SW 1271 (cell line): ENCODE measurements at regions not wholly inside any gene's neighbourhood (a gene's known extent, or its start where the extent isn't known, plus 50 kb on each side); places are given as distances from the start of the nearest gene placed in this dataset.

Experiments
- DNase-seq, 2 experiments: peaks; one replicate each; lab custom pipeline; 2025; lab: John Stamatoyannopoulos, UW

DNA sequence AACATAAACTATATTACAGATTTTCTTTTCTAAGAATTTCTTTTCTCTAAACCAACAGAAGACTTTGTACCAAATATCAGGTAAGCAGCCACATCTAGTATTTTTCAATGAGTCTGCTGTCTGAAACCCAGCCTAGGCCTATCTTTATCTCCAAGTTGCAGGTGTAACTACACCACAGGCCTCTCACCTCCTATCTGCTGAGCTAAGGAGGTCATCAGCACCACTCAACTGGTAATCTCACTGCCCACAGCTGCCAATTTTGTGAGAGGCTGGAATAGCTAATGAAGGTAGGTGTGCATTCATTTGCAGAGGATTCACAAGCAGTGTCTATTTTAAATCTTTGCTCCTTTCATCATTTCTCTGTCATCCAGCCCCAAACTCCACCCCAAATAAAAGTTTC lies 584.8 kb downstream of the HDGFL1 start:
- DNase-seq = no peak

DNA sequence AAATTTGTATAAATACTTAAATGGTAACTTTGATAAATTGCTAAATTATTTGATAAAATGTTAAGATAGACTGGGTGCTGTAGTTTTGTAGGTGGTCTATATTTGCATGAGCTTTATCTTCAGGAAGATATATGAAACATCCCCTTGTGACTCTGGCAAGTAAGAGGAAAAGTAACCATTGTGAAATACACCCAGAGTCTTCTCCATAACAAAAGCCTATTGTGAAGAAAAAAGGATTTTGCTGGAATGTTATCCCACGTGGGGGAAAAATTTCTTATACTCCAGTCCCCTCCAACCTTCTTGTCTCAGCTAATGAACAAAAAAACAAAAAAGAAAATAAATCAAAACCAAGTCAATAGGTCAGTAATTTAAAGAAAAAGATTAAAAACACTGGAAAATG lies 600.7 kb downstream of the HDGFL1 start:
- no peak for DNase-seq

DNA sequence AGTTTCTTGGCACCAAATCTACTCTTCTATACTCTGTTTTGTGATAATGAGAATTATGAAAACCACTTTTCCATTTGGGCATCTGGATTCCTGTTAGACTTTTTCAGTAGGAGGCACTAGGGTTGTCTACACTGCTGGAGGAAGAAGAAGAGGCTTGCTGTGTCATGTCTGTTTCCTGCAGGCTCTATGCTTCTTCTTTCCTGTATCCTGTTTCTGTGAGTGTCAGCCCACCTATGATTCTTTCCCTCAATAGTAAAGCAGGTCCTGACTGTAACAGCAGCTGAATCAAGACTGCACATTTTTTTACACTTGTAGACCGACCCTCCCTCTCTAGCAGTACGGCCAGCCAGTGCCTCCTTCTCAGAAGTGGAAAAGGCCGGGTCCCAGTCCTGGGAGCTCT lies 603.9 kb downstream of the HDGFL1 start:
- DNase-seq = no peak

DNA sequence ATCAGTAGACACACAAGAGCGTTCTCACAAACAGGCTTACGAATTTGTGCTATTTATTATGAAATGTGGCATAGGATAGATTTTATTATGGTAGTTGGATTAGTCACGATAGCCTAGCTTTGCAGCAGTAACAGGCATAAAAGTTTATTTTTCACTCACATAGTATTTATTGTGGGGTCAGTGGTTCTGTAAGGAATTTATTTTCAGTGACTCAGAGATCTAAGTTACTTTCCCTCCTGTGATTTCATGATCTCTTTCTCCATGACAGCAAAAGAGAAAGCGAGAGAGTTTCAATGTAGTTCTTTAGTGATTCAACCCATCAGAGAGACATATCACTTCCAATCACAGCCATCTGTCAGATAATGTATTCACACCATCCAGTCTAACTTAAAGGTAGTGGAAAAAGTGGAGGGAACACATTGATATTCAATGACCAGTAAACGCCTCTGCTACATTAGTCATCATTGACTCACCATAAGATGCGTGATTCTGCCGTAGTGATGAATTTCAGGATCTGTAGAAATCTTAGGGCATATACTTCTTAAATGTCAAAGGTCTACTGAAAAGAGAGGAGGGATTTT lies 605.5 kb downstream of the HDGFL1 start:
- peak; percentile 32 to 47 for DNase-seq

DNA sequence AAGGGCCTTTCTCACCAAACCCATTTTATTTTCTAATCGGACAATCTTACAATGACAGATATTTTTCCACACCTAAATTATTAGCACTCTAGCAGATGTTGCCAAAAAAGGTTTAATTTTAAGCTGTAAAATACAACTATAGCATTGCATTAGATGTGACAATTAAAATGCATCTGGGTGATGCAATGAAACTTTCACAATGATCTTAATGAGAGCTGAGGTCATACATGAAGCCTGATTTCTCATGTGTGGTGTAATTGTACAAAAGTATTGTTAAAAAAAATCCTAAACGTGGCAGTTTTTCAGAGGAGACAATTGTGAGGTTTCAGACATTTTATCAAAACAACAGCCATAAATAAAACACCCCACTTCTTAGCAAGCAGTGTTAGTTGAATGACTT lies 606.0 kb downstream of the HDGFL1 start:
- DNase-seq = no peak

DNA sequence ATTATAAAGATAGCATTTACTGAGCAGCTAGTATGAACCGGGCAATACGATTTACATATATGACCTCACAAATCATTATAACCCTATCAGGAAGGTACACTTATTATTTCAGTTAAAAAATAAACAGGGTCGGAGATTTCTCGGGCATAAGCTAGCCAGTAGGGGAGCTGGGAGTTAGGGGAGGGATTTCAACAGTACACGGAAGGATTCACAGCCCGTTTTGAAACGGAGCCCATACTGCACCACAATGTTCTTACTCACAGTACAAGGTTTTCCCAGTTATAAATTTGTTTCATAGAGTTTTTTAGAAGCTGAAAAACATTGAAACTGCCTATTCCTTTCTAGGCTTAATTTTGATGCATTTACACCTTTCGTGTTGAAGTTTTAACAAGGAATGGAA lies 607.1 kb downstream of the HDGFL1 start:
- DNase-seq = no peak

DNA sequence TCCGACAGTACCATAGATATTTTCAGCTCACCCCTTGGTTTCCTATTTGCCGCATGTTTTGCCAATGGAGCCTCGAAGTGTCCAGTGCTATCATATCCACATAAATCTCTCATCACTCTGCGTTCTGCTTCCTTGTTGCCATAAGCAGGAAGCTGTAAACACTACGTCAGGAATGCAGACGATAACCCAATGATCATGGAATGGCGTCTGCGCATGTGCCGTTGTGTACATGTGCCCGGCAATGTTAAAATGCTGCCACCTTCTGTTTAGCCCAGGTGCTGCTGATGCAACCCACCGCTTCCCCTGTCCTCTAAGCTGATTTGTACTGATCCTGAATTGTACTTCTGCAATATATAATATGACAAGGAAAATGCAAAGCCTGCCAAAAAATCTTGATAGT lies 607.5 kb downstream of the HDGFL1 start:
- no peak for DNase-seq

DNA sequence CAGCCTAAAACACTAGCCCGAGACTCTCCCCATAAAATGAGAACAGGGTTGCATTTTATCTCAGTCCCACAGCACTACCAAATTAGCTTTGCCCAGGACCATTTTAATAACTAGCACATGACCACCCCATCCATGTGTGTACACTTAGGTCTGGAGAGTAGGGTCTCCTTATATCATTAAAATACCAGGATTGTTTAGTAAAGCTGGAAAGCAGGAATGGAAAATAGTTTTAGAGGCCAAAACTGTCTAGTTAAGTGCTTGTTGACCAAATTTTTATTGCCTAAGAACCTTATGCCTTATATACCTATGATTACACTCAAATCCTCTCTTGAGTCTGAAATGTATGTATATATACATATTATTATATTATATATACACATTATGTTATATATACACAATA lies 608.4 kb downstream of the HDGFL1 start:
- no peak for DNase-seq

DNA sequence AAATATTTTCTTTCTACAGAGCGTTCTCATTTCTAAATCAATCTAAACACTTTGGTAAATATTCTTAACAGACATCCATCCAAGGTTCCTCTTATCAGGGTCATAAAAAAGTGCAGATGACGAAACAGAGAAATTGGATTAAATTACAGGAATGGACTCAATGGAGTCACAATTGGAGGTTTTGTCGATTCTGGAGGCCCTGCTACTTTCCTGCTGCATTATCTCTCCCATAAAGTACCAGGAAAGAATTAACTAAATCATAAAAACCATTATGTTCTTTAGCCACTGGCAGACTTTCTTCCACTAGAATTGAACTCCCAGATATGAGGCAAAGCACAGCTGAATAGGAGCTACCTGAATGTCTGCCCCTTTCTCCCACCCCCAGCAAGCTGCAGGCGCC lies 610.6 kb downstream of the HDGFL1 start:
- DNase-seq = no peak

DNA sequence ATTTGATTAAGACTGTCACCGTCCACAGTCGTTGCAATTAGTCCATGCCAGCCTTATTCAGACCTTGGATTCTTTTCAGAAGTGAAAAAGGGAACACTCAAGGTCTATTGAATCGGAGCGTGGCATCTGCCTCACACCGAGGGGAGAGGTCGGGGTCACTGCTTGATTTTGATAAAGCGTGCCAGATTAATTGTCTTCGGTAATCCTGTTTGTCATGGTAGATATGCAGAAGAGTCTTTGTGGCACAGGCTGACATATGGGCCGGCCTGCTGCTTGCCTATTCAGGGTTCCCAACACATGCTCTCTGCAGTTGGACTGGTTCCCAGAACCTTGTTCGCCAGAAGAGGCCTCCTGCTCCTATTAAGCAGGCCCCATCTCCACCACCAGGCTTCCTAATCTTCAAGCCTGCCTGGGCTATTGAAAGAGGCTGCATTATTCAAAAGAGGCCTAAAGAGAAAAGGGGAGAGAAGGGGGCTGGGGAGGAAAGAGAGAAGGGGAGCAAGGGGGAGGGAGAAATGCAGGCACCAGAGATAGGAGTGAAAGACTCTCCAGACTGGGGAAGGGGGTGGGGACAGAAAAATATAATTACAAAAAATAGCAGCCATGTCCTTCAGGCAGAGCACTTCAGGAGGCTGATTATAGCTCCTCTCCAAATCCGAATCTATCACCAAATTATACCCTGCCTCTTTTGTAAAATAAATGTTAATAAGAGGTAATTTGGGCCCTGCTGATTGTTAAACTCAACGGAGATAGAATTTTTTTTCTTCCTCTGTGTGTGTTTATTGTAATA lies 611.3 kb downstream of the HDGFL1 start:
- DNase-seq = no peak

DNA sequence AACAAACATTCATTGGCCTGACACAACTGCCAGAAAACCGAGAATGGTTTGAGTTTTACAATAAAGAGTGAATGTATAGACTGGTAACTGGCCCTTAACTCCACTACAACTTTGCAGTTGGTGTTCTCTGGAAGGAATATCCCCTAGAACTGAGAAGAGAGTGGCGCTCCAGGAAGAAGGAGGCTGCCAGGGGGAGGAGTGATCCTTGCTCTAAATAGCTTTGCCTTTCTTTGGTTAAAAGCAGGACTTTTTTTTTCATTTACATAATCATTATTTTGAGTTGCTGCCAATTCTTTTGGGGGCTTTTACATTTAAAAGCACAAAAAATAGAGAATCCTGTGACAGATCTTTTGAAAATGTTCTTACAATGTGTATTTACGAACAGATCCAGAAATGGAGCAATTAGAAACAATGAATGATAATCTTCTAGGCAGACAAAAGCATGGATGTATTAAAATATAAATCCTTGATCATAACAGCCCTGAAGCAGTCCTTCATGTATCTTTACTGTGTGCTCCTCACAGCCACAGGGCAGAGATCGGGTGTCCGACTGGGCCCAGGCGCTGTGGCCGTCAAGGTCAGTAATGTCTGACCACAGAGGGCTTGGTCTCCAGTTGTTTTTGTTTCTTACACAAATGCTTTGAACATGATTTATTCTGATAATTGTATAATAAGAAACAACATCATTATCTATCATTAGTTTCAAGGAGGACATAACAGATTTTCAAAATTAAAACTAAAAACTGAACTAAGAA lies 612.2 kb downstream of the HDGFL1 start:
- DNase-seq = no peak

DNA sequence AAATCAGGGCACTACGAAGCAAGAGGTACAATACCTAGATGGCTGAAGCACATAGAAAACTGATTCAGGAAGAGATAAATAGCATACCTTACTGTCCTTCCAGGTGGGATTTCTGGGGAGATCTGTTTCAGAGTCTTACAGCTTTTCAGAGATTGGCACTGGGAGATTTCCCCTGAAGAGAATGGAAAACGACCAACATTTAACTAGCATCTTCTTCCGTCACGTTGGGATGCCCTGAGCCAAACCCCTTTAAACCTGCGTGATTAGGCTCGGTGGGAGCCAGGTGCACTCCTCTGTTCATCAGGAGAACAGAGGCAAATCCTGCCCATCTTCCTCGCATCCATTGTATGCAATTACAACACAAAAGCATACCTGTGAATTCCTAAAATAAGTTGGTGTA lies 614.5 kb downstream of the HDGFL1 start:
- DNase-seq = no peak

DNA sequence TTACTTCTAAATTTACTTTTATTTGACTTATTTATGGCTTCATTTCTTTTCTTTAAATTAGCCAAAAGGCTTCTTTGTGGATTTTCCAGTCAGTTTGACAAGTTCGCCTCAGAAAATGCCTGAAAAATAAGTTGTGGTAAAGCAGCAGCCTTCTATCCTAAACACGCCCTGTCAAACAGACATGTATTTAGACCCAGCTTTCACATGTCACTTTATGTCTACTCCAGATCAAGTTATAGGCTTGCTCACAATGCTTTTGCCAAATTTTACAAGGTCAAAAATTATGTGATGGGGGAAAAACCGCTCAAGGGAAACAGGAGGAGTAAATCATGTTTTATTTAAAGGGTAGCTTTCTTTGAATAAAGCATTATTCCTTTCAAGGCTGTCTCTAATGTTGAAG lies 615.0 kb downstream of the HDGFL1 start:
- DNase-seq = no peak

DNA sequence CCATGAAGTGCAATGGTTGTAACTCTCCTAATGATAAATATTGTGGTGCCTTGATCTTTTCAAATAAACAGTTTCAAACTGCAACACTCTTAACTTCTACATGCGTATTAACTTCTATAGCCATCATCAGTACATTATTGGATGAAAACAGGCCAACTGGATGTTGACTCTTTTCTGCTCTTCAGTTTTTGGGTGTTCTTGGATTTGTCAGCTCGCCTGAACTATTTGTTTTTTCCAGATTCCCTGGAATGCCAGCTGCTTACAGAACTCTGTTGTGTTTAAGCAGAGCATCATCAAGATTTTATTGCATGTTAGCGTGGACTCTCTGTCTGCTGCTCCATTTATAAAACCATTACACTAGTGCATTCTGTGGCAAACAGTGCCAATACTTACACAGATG lies 626.1 kb downstream of the HDGFL1 start:
- DNase-seq = no peak

DNA sequence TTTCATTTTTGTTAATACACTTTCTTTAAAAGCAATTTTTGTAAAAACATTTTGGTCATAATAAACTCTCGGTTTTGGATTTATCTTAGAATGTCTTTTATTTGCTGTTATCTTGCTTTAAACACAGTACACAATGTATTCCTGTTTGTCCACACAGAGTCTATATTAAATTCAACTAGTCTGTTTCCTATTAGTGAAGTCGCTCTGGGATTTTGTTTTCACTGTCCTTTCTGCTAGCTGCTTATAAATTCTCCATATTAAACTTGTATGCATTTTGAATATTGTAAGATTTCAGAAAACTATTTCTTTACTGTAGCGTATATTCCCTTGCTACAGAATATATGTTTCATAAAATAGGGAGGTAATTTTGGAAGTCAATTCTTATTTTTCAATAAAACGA lies 630.2 kb downstream of the HDGFL1 start:
- no peak for DNase-seq

DNA sequence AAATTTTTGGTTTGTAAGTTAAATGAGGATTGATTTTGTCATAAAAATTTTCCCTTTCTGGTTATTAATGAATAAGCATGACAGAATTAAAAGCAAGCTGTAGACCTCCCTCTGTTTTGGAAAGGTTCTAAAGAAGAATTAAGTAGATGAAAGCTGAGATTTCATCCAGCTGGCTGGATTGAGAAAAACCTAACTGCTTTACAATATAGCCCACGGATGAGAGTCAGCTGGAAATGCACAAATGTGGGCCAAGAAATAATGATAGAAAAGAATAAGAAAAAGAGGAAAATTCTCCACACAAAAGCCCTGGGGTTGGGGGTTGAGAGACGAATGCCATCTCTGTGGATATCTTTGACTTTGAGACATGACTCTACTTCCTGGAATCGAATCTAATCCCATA lies 631.6 kb downstream of the HDGFL1 start:
- DNase-seq = no peak

DNA sequence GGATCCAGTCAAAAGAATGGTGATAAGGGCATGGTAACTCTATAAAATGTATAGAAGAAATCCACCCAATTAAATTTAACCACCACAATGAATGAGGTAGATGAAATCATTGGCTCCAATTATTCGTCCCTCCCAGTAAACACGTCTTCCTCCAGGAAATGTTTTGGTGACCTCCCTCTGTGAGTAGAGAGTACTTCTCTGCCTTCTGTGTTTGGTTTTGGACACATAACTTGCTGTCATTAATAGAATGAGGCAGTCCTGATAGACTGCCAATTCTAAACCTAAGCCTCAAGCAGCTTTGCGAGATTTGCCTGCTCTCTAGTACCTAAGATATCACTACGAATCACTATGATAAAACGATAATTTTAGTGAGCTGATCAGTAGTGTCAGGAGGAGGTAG lies 632.8 kb downstream of the HDGFL1 start:
- no peak for DNase-seq

DNA sequence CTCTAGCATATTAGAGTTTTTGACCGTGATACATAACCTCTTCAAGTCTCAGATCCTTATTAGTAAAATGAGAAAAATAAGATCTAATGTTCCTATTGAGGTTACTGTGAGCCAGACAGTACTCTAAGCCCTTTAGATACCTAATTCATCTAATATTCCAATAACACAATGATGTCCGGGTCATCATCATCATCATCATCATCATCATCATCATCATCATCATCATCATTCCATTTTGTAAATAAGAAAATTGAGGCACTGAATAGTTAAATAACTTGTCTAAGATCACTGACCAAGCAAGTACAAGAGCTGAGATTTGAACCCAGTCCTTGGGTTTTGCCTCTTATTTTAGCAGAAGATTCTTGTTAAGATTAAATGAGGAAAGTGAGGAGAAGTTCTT lies 643.0 kb downstream of the HDGFL1 start:
- no peak for DNase-seq

DNA sequence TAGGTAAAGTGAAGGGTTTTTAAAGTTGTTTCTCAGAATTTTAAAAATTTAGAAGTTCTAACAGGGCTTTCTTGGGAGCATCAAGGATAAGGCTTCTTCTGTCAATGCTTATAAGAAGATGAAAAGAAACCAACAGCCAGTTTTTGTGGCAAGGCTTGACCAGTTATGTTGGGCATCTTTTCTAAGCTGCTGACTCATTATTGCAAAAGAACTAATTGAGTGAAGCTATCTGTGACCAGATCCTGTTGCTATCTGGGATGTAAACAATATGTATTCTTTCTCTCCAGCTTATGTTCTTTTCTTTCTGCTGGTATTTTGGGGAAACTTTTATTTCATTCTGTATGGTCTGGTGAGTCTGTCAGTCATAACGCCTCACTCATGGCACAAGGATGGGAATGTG lies 643.8 kb downstream of the HDGFL1 start:
- no peak for DNase-seq

DNA sequence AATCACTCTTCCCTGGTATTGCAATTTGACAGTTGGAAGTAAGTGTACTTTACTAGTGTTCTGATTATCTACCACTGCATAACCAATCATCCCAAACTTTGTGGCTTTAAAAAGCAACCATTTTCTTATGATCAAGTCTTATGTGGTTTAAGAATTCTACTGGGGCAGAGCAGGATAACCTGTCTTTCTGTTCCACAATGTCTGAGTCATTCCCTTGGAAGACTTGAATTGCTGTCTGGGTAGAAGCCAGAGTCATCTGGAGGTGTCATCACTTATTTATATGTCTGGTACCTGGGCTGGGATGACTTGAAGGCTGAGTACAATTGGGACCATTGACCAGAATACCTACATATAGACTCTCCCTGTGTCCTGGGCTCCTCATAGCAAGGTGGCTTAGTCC lies 644.3 kb downstream of the HDGFL1 start:
- no peak for DNase-seq

DNA sequence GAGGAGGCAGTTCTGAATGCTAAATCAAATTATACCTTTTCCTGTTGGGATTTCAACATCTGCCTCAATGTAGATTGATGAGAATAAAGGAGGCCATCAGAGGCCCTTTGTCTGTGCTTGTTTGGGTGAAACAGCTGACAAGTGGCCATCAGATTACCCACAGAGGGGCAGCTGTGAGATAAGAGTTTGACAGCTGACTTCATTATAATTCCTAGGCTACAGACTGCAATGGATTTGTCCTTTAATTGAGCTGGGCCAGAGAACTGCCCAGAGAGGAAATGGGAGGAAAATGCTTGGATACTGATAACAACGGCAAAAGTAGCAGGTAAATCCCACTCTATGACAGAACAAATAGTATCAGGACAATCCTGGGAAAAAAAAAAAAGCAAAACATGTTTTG lies 649.4 kb downstream of the HDGFL1 start:
- no peak for DNase-seq

DNA sequence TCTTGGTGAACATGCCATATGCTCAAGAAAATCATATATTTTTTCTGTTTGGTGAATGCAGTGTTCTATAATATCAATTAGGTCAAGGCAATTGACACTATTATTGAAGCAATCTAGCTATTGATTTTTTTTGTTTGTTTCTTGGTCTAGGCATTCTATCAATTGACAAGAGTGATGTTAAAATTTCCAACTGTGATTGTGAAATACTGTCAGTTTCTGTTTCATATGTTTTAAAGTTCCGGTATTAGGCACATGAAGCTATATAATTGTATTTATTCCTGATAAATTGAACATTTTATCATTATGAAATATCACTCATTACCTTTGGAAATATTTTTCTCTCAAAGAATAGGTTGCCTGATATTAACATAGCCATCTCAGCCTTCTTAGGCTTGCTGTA lies 653.4 kb downstream of the HDGFL1 start:
- no peak for DNase-seq

DNA sequence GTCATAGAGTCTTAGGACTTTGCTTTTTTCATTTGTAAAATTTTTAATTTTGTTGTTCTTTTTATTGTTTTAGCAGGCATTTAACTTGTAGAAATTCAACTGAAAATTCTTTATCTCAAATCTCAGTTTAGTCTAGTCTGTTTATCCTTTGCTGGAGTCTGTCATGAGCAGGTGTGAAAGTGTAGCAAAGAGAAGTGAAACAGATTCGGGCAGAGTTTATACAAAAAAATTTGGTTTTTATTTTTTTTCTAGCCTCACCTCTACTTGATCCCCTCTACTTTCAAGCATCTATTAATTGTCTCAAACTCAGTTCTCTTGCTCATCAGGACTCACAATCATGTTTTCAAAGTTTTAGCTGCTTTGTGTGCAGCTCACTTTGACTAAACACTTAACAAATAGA lies 655.2 kb downstream of the HDGFL1 start:
- no peak for DNase-seq
